ENCODE measurements at regions not wholly inside any gene's neighbourhood (a gene's known extent, or its start where the extent isn't known, plus 50 kb on each side); places are given as distances from the start of the nearest gene placed in this dataset.

DNA sequence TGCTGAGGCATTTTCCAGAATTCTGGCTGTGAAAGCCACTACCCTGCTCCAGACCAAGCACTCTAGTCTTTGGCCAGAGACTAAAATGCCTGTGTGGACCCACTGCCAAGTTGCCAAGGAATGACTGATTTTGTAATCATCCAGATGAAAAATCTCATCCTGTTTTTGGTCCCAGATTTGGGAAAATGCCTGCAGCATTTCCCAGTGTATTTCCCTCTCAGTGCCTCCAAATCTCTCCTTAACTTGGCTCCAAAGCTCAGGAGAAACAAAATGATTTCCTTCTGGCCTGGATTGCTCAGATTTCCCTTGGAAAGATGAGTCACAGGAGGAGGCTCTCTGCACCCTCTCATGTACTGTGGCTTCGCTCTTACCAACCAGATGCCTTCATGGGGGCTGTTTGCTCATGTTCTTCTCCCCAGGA lies 335.2 kb upstream of the TARS1 start:
- TF ChIP-seq EP300 (IDR thresholded peaks at IDR 0.05; ENCODE audit: borderline replicate concordance in 1 of 2, low read depth in 1 of 2, low read length in 1 of 2) (no peak), CTCF (IDR thresholded peaks at IDR 0.05) (no peak), TEAD4 (IDR thresholded peaks at IDR 0.05; ENCODE audit: borderline replicate concordance, insufficient read depth) (no peak)
